SK-N-SH (cell line): ENCODE measurements at regions not wholly inside any gene's neighbourhood (a gene's known extent, or its start where the extent isn't known, plus 50 kb on each side); places are given as distances from the start of the nearest gene placed in this dataset.

Experiments
- CTCF ChIA-PET: fragments of 300-600, 350-600 bp; formaldehyde crosslinking; extraction: SDS; loops from one replicate; lab custom pipeline; 2021; lab: Yijun Ruan, JAX
- POLR2A ChIA-PET: fragments of 350-600 bp; sonication (Branson Sonifier 250); formaldehyde crosslinking; extraction: SDS; loops from one replicate; lab custom pipeline; 2020; ENCODE audit warnings: antibody characterized with exemption, inconsistent platforms; lab: Yijun Ruan, JAX
- DNase-seq: peaks from one replicate; pipeline ENCODE4 v3.0.0; 2012
- H2AFZ ChIP-seq: fragments of 200-600 bp; sonication (generic); 2 replicates; pipeline ENCODE4 v1.8.1; 2016; ENCODE audit warnings: antibody characterized with exemption, mild to moderate bottlenecking, low read depth
- H3F3A ChIP-seq: fragments of 200-600 bp; sonication (generic); replicated peaks from 2 replicates; pipeline ENCODE3; 2016; ENCODE audit warnings: antibody characterized with exemption, mild to moderate bottlenecking; ENCODE audit not compliant: insufficient read depth
- H3K27ac ChIP-seq, 2 experiments: fragments of 200-500 bp in 1 of 2; fragments of 200-600 bp in 1 of 2; sonication (Bioruptor generic) in 1 of 2; sonication (generic), shearing (Covaris generic) in 1 of 2; 2 replicates each; pipeline versions ENCODE4 v1.5.1 to v1.6.1; 2014 to 2016; ENCODE audit warnings: low read depth in 2 of 2, inconsistent platforms in 1 of 2, low read length in 1 of 2, mild to moderate bottlenecking in 1 of 2, mixed read lengths in 1 of 2
- H3K27me3 ChIP-seq: fragments of 200-600 bp; sonication (generic), shearing (Covaris generic); 2 replicates; pipeline ENCODE4 v1.6.1; 2016; ENCODE audit warnings: mixed run types; ENCODE audit not compliant: insufficient read depth
- H3K36me3 ChIP-seq, 2 experiments: fragments of 200-500 bp in 1 of 2; fragments of 200-600 bp in 1 of 2; sonication (Bioruptor generic) in 1 of 2; sonication (generic) in 1 of 2; replicated peaks in 1 of 2; 2 replicates each; pipeline versions ENCODE3 to v1.5.1; 2014 to 2016; ENCODE audit warnings: low read length in 1 of 2, mild to moderate bottlenecking in 1 of 2; ENCODE audit not compliant: insufficient read depth in 2 of 2, control insufficient read depth in 1 of 2
- H3K4me1 ChIP-seq, 2 experiments: fragments of 200-500 bp in 1 of 2; fragments of 200-600 bp in 1 of 2; sonication (Bioruptor generic) in 1 of 2; sonication (generic), shearing (Covaris generic) in 1 of 2; 2 replicates each; pipeline versions ENCODE4 v1.5.1 to v1.6.1; 2014 to 2016; ENCODE audit warnings: low read depth in 1 of 2, low read length in 1 of 2, mixed run types in 1 of 2; ENCODE audit not compliant: insufficient read depth in 2 of 2, control insufficient read depth in 1 of 2
- H3K4me2 ChIP-seq: fragments of 200-600 bp; sonication (generic), shearing (Covaris generic); 2 replicates; pipeline ENCODE4 v1.6.1; 2017; ENCODE audit warnings: mixed run types
- H3K4me3 ChIP-seq, 2 experiments: fragments of 200-500 bp in 1 of 2; fragments of 200-600 bp in 1 of 2; sonication (Bioruptor generic) in 1 of 2; sonication (generic), shearing (Covaris generic) in 1 of 2; 2 replicates each; pipeline versions ENCODE4 v1.5.1 to v1.8.1; 2014 to 2016; ENCODE audit warnings: low read depth in 2 of 2, inconsistent platforms in 1 of 2, low read length in 1 of 2, mild to moderate bottlenecking in 1 of 2, mixed read lengths in 1 of 2, moderate library complexity in 1 of 2
- H3K79me2 ChIP-seq: fragments of 200-600 bp; sonication (generic); 2 replicates; pipeline ENCODE4 v1.8.1; 2017; ENCODE audit warnings: mild to moderate bottlenecking; ENCODE audit not compliant: insufficient read depth
- H3K9ac ChIP-seq: fragments of 200-600 bp; sonication (generic); 2 replicates; pipeline ENCODE4 v1.6.1; 2017; ENCODE audit warnings: mixed run types
- H3K9me2 ChIP-seq: fragments of 200-600 bp; sonication (generic); 2 replicates; pipeline ENCODE4 v1.6.1; 2017; ENCODE audit warnings: mixed run types
- H3K9me3 ChIP-seq: fragments of 200-600 bp; sonication (generic); 2 replicates; pipeline ENCODE4 v1.6.1; 2017; ENCODE audit warnings: mixed run types, mild to moderate bottlenecking, moderate library complexity
- H4K20me1 ChIP-seq: fragments of 200-600 bp; sonication (generic); 2 replicates; pipeline ENCODE4 v1.6.1; 2017; ENCODE audit warnings: mild to moderate bottlenecking, mixed run types; ENCODE audit not compliant: insufficient read depth
- CHD2 ChIP-seq: fragments of 150-350 bp; IDR thresholded peaks from 2 replicates; pipeline ENCODE4 v1.6.1; 2018; ENCODE audit warnings: low read length; ENCODE audit not compliant: partially characterized antibody
- EP300 ChIP-seq, 2 experiments: IDR thresholded peaks; 2 replicates each; pipeline versions ENCODE4 v1.4.0 to v1.6.1; 2012; ENCODE audit warnings: borderline replicate concordance in 1 of 2, low read depth in 1 of 2, low read length in 1 of 2
- FOSL2 ChIP-seq: IDR thresholded peaks from 2 replicates; pipeline ENCODE4 v1.4.0; 2012; ENCODE audit warnings: low read depth, mild to moderate bottlenecking, moderate library complexity, borderline replicate concordance
- FOXM1 ChIP-seq: IDR thresholded peaks from 2 replicates; pipeline ENCODE4 v1.4.0; 2012; ENCODE audit warnings: low read depth, mild to moderate bottlenecking
- GABPA ChIP-seq: IDR thresholded peaks from 2 replicates; pipeline ENCODE4 v1.4.0; 2012; ENCODE audit warnings: low read depth, mild to moderate bottlenecking
- JUND ChIP-seq: IDR thresholded peaks from 2 replicates; pipeline ENCODE4 v1.4.0; 2012
- MEF2A ChIP-seq: IDR thresholded peaks from 2 replicates; pipeline ENCODE4 v1.4.0; 2012; ENCODE audit warnings: low read depth, borderline replicate concordance
- MXI1 ChIP-seq: IDR thresholded peaks from 2 replicates; pipeline ENCODE4 v1.6.1; 2012; ENCODE audit warnings: mild to moderate bottlenecking, low read depth, low read length, improper control_type of control experiment
- NRF1 ChIP-seq: IDR thresholded peaks from 2 replicates; pipeline ENCODE4 v1.6.1; 2012; ENCODE audit warnings: low read depth, mild to moderate bottlenecking, low read length
- POLR2AphosphoS5 ChIP-seq: IDR thresholded peaks from 2 replicates; pipeline ENCODE4 v1.6.1; 2012; ENCODE audit warnings: low read depth, low read length
- RXRA ChIP-seq: IDR thresholded peaks from 2 replicates; pipeline ENCODE4 v1.4.0; 2012; ENCODE audit warnings: low read depth, mild to moderate bottlenecking, borderline replicate concordance
- SIN3A ChIP-seq: IDR thresholded peaks from 2 replicates; pipeline ENCODE4 v1.6.1; 2012; ENCODE audit warnings: low read depth, mild to moderate bottlenecking, low read length, moderate library complexity, borderline replicate concordance
- TAF1 ChIP-seq: IDR thresholded peaks from 2 replicates; pipeline ENCODE4 v1.6.1; 2012; ENCODE audit warnings: low read depth, mild to moderate bottlenecking, low read length, moderate library complexity, borderline replicate concordance
- TCF12 ChIP-seq: IDR thresholded peaks from 2 replicates; pipeline ENCODE4 v1.4.0; 2012
- WGBS: methylation state at CpG from one replicate; pipeline ENCODE4 v1.1.6; 2017; ENCODE audit warnings: low lambda C conversion rate; 5-methylcytosine and 5-hydroxymethylcytosine counted together
- TF ChIP-seq, protein P1 (sequence below): IDR thresholded peaks from 2 replicates; pipeline ENCODE4 v1.4.0; 2012; ENCODE audit warnings: low read depth, borderline replicate concordance
- TF ChIP-seq, protein P2 (sequence below): IDR thresholded peaks from 2 replicates; pipeline ENCODE4 v1.6.1; 2012; ENCODE audit warnings: mild to moderate bottlenecking, low read depth, low read length, moderate library complexity
- TF ChIP-seq, protein P3 (sequence below): IDR thresholded peaks from 2 replicates; pipeline ENCODE4 v1.4.0; 2012; ENCODE audit warnings: low read depth
- TF ChIP-seq, protein P4 (sequence below): fragments of 200-600 bp; sonication (generic); IDR thresholded peaks from 2 replicates; pipeline ENCODE4 v1.6.1; 2017; ENCODE audit warnings: antibody characterized with exemption, mild to moderate bottlenecking, moderate library complexity
- TF ChIP-seq, protein P5 (sequence below): fragments of 150-350 bp; IDR thresholded peaks from 2 replicates; pipeline ENCODE4 v1.6.1; 2016; ENCODE audit warnings: mild to moderate bottlenecking, low read depth, low read length

DNA sequence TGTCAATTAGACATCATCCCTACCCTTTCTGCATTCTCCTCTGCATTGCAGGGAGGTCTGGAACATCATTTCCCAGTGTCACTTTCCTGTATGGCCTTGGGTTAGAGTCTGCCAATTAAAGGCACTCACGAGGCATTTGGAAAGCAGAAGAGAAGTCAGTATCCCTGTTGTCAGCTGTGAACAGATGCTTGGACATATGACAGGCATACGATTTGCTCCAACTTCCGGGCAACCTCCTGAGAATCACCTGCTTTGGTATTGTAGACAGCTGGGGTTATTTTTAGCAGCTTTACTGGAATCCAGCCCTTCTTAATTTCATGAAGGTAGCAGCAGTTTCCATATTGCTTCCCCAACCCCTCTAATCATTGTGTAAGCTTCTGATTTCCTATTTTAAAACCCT, 88.7 kb upstream of the DHRS4 start:
- TF ChIP-seq MEF2A (no peak), CHD2 (no peak), POLR2AphosphoS5 (no peak), SIN3A (no peak), GABPA (no peak), FOSL2 (no peak), TCF12 (no peak), TAF1 (no peak), RXRA (no peak), JUND (no peak), MXI1 (no peak), FOXM1 (no peak), EP300 (IDR thresholded peaks at IDR 0.05; ENCODE audit: borderline replicate concordance in 1 of 2, low read depth in 1 of 2, low read length in 1 of 2) (no peak), NRF1 (no peak)
- TF ChIP-seq, protein P1, sequence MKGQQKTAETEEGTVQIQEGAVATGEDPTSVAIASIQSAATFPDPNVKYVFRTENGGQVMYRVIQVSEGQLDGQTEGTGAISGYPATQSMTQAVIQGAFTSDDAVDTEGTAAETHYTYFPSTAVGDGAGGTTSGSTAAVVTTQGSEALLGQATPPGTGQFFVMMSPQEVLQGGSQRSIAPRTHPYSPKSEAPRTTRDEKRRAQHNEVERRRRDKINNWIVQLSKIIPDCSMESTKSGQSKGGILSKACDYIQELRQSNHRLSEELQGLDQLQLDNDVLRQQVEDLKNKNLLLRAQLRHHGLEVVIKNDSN, result no peak
- TF ChIP-seq, protein P2, sequence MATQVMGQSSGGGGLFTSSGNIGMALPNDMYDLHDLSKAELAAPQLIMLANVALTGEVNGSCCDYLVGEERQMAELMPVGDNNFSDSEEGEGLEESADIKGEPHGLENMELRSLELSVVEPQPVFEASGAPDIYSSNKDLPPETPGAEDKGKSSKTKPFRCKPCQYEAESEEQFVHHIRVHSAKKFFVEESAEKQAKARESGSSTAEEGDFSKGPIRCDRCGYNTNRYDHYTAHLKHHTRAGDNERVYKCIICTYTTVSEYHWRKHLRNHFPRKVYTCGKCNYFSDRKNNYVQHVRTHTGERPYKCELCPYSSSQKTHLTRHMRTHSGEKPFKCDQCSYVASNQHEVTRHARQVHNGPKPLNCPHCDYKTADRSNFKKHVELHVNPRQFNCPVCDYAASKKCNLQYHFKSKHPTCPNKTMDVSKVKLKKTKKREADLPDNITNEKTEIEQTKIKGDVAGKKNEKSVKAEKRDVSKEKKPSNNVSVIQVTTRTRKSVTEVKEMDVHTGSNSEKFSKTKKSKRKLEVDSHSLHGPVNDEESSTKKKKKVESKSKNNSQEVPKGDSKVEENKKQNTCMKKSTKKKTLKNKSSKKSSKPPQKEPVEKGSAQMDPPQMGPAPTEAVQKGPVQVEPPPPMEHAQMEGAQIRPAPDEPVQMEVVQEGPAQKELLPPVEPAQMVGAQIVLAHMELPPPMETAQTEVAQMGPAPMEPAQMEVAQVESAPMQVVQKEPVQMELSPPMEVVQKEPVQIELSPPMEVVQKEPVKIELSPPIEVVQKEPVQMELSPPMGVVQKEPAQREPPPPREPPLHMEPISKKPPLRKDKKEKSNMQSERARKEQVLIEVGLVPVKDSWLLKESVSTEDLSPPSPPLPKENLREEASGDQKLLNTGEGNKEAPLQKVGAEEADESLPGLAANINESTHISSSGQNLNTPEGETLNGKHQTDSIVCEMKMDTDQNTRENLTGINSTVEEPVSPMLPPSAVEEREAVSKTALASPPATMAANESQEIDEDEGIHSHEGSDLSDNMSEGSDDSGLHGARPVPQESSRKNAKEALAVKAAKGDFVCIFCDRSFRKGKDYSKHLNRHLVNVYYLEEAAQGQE, result no peak
- TF ChIP-seq, protein P3, sequence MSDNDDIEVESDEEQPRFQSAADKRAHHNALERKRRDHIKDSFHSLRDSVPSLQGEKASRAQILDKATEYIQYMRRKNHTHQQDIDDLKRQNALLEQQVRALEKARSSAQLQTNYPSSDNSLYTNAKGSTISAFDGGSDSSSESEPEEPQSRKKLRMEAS, result no peak
- TF ChIP-seq, protein P4, sequence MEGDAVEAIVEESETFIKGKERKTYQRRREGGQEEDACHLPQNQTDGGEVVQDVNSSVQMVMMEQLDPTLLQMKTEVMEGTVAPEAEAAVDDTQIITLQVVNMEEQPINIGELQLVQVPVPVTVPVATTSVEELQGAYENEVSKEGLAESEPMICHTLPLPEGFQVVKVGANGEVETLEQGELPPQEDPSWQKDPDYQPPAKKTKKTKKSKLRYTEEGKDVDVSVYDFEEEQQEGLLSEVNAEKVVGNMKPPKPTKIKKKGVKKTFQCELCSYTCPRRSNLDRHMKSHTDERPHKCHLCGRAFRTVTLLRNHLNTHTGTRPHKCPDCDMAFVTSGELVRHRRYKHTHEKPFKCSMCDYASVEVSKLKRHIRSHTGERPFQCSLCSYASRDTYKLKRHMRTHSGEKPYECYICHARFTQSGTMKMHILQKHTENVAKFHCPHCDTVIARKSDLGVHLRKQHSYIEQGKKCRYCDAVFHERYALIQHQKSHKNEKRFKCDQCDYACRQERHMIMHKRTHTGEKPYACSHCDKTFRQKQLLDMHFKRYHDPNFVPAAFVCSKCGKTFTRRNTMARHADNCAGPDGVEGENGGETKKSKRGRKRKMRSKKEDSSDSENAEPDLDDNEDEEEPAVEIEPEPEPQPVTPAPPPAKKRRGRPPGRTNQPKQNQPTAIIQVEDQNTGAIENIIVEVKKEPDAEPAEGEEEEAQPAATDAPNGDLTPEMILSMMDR, result no peak
- TF ChIP-seq, protein P5, sequence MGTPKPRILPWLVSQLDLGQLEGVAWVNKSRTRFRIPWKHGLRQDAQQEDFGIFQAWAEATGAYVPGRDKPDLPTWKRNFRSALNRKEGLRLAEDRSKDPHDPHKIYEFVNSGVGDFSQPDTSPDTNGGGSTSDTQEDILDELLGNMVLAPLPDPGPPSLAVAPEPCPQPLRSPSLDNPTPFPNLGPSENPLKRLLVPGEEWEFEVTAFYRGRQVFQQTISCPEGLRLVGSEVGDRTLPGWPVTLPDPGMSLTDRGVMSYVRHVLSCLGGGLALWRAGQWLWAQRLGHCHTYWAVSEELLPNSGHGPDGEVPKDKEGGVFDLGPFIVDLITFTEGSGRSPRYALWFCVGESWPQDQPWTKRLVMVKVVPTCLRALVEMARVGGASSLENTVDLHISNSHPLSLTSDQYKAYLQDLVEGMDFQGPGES, result no peak
- no peak overlapping the region for H3K4me2 ChIP-seq
- no peak overlapping the region for H3K4me3 ChIP-seq
- H3F3A ChIP-seq, result no peaks in the 10 kb centered on the region
- ChIA-PET CTCF (no interaction called here), POLR2A (no interaction called here)
- H3K27me3 ChIP-seq, result no peaks in the 10 kb centered on the region
- no peak for DNase-seq
- H3K27ac ChIP-seq, result no peak overlapping the region
- no peaks in the 10 kb centered on the region for H3K79me2 ChIP-seq
- no peak overlapping the region for H2AFZ ChIP-seq
- H3K36me3 ChIP-seq, result no peaks in the 10 kb centered on the region
- H3K4me1 ChIP-seq, result no peaks in the 10 kb centered on the region
- no peaks in the 10 kb centered on the region for H4K20me1 ChIP-seq
- no peak overlapping the region for H3K9ac ChIP-seq
- H3K9me2 ChIP-seq, result no peaks in the 10 kb centered on the region
- no peaks in the 10 kb centered on the region for H3K9me3 ChIP-seq
- 0% methylated on average over 1 of the region's 3 CpGs for WGBS
